ENCODE measurements at regions not wholly inside any gene's neighbourhood (a gene's known extent, or its start where the extent isn't known, plus 50 kb on each side); places are given as distances from the start of the nearest gene placed in this dataset.

GRCh38 chrX:16445166-16445752, 204.7 kb upstream of the S100G start:
- TF ChIP-seq CTCF (optimal IDR thresholded peaks at IDR 0.05 in 1 of 3, IDR thresholded peaks at IDR 0.05 in 1 of 3, conservative IDR thresholded peaks at IDR 0.05 in 1 of 3; ENCODE audit: extremely low read depth in 1 of 3, insufficient read depth in 2 of 3, low read length in 3 of 3) (peak; percentile 66 to 89 (median 76)), EZH2 (IDR thresholded peaks at IDR 0.05; ENCODE audit: low read length) (no peak)

Measured in keratinocyte (primary cell).